ENCODE measurements at regions not wholly inside any gene's neighbourhood (a gene's known extent, or its start where the extent isn't known, plus 50 kb on each side); places are given as distances from the start of the nearest gene placed in this dataset.

- in situ Hi-C loops (cut with HindIII; ENCODE audit: low sequenced_read_pairs) = no loop called here
These were observed 97.8 kb downstream of the SNX18 start for GRCh38 chr5:54615381-54615780.

GRCh38 chr5:54612711-54613110, 95.2 kb downstream of the SNX18 start:
- TF ChIP-seq, protein P1, sequence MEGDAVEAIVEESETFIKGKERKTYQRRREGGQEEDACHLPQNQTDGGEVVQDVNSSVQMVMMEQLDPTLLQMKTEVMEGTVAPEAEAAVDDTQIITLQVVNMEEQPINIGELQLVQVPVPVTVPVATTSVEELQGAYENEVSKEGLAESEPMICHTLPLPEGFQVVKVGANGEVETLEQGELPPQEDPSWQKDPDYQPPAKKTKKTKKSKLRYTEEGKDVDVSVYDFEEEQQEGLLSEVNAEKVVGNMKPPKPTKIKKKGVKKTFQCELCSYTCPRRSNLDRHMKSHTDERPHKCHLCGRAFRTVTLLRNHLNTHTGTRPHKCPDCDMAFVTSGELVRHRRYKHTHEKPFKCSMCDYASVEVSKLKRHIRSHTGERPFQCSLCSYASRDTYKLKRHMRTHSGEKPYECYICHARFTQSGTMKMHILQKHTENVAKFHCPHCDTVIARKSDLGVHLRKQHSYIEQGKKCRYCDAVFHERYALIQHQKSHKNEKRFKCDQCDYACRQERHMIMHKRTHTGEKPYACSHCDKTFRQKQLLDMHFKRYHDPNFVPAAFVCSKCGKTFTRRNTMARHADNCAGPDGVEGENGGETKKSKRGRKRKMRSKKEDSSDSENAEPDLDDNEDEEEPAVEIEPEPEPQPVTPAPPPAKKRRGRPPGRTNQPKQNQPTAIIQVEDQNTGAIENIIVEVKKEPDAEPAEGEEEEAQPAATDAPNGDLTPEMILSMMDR (IDR thresholded peaks at IDR 0.05; ENCODE audit: low read depth, low read length, missing control alignments) = no peak
- in situ Hi-C loops (cut with HindIII; ENCODE audit: low sequenced_read_pairs) = no loop called here
- DNase-seq (ENCODE audit: low read depth) = no peak
- H3K4me3 ChIP-seq (ENCODE audit: low read depth, low read length) = no peak overlapping the region

More at GRCh38 chr5:54615381-54615780, 97.8 kb downstream of the SNX18 start:
- TF ChIP-seq, protein P1 (IDR thresholded peaks at IDR 0.05; ENCODE audit: low read depth, low read length, missing control alignments) = no peak
- DNase-seq (ENCODE audit: low read depth) = no peak
- no peak overlapping the region for H3K4me3 ChIP-seq (ENCODE audit: low read depth, low read length)

GRCh38 chr5:54611290-54611951, 93.9 kb downstream of the SNX18 start:
- in situ Hi-C loops (cut with HindIII; ENCODE audit: low sequenced_read_pairs) = no loop called here
- H3K4me3 ChIP-seq (ENCODE audit: low read depth, low read length) = no peak overlapping the region
- TF ChIP-seq, protein P1 (IDR thresholded peaks at IDR 0.05; ENCODE audit: low read depth, low read length, missing control alignments) = no peak
- DNase-seq (ENCODE audit: low read depth) = no peak

GRCh38 chr5:54610197-54610944, 92.8 kb downstream of the SNX18 start:
- in situ Hi-C loops (cut with HindIII; ENCODE audit: low sequenced_read_pairs) = no loop called here
- DNase-seq (ENCODE audit: low read depth) = no peak
- H3K4me3 ChIP-seq (ENCODE audit: low read depth, low read length) = no peak overlapping the region
- TF ChIP-seq, protein P1 (IDR thresholded peaks at IDR 0.05; ENCODE audit: low read depth, low read length, missing control alignments) = no peak

DNA sequence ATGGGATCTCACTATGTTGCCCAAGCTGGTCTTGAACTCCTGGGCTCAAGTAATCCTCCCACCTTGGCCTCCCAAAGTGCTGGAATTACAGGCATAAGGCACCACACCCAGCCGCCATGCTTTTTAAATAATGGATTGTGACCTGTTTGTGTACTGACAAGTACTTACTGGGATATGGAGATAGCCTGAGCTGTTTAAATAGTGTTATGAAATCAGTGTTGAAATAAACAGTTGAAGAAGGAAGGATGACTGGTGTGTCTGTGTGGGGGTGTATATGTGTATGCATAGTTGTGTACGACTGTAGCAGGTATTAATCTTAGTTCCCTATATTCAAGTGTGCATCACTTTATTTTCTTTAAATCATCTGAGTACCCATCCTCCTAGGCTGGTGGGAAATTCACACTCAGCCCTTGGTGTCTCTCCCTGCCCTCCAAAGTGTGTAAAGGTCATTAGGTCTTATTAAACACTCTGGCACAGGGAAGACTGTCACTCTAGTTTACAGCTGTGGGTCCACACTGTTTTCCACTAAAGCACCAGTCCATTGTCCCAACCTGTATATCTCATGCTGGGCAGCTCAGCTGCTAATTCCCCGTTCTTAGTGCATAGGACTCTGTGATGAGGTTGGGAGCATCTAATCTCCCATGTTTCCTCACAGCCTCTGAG, 91.0 kb downstream of the SNX18 start:
- TF ChIP-seq, protein P1 (IDR thresholded peaks at IDR 0.05; ENCODE audit: low read depth, low read length, missing control alignments) = no peak
- H3K4me3 ChIP-seq (ENCODE audit: low read depth, low read length) = no peak overlapping the region
- in situ Hi-C loops (cut with HindIII; ENCODE audit: low sequenced_read_pairs) = no loop called here
- no peak for DNase-seq (ENCODE audit: low read depth)

GRCh38 chr5:54607006-54607405, 89.4 kb downstream of the SNX18 start:
- no peak for DNase-seq (ENCODE audit: low read depth)
- TF ChIP-seq, protein P1 (IDR thresholded peaks at IDR 0.05; ENCODE audit: low read depth, low read length, missing control alignments) = no peak
- no peak overlapping the region for H3K4me3 ChIP-seq (ENCODE audit: low read depth, low read length)
- in situ Hi-C loops (cut with HindIII; ENCODE audit: low sequenced_read_pairs) = no loop called here

Data from astrocyte of the cerebellum (primary cell).